ENCODE measurements at regions not wholly inside any gene's neighbourhood (a gene's known extent, or its start where the extent isn't known, plus 50 kb on each side); places are given as distances from the start of the nearest gene placed in this dataset.

DNA sequence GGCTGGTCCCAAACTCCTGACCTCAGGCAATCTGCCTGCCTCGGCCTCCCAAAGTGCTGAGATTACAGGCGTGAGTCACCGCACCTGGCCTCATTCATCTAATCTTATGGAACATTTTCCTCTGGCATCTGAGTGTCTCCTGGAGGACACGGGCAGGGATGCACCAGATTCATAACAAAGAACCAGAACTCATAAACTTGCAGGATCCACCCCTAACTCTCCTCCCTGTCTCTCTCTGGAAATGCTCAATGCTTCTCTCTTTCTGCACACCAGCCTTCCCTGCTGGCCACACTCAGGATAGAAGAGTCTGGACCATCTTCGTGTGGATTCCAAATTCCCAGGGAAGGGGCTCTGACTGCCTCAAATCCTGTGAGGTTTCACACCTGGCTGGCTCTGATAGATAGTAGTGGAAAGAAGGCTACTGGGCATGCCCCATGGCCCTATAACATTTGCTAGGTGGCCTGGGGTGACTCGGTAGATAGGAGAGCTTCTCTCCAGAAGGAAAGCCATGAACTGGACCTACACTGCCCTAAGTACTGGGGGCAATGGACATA lies 483.2 kb upstream of the GYPC start:
- no peak for TF ChIP-seq POLR2AphosphoS5 (IDR thresholded peaks at IDR 0.05; ENCODE audit: insufficient read depth in 1 of 2, low read depth in 1 of 2)
- TF ChIP-seq, protein P1, sequence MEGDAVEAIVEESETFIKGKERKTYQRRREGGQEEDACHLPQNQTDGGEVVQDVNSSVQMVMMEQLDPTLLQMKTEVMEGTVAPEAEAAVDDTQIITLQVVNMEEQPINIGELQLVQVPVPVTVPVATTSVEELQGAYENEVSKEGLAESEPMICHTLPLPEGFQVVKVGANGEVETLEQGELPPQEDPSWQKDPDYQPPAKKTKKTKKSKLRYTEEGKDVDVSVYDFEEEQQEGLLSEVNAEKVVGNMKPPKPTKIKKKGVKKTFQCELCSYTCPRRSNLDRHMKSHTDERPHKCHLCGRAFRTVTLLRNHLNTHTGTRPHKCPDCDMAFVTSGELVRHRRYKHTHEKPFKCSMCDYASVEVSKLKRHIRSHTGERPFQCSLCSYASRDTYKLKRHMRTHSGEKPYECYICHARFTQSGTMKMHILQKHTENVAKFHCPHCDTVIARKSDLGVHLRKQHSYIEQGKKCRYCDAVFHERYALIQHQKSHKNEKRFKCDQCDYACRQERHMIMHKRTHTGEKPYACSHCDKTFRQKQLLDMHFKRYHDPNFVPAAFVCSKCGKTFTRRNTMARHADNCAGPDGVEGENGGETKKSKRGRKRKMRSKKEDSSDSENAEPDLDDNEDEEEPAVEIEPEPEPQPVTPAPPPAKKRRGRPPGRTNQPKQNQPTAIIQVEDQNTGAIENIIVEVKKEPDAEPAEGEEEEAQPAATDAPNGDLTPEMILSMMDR (IDR thresholded peaks at IDR 0.05), result no peak
- no peak for TF ChIP-seq POLR2A (IDR thresholded peaks at IDR 0.05)
- Histone ChIP-seq H3K4me1 (no peaks in the 10 kb centered on the region), H3K36me3 (no peaks in the 10 kb centered on the region), H3K4me3 (no peak overlapping the region), H3K27ac (no peak overlapping the region), H3K9me3 (no peaks in the 10 kb centered on the region), H3K27me3 (no peaks in the 10 kb centered on the region)
- no peak for DNase-seq (ENCODE audit: extremely low spot score in 2 of 2)
- intact Hi-C loops (cut with DNase I), result no loop called here

DNA sequence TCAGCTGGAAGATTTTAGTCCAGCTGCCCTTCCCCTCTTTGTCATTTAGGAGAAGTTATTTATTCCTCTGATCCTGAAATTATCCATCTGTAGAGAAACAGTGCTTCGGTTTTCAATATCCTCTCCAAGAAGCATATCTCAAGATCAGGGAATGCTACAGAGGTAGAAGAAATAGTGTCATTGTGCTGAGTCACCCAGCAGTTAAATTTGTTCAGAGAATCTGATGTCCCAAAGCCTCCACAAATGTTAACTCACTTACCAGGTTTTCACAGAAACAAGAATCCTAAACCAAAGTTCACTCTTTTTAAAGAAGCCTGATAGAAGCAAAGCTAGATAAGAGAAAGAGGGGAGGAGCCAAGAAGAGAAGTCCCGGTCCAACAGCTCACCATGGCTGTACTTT lies 480.7 kb upstream of the GYPC start:
- TF ChIP-seq POLR2AphosphoS5 (IDR thresholded peaks at IDR 0.05; ENCODE audit: insufficient read depth in 1 of 2, low read depth in 1 of 2), result no peak
- TF ChIP-seq, protein P1 (IDR thresholded peaks at IDR 0.05), result no peak
- no peak for TF ChIP-seq POLR2A (IDR thresholded peaks at IDR 0.05)
- H3K4me1 ChIP-seq, result no peaks in the 10 kb centered on the region
- no peak for DNase-seq (ENCODE audit: extremely low spot score in 2 of 2)

DNA sequence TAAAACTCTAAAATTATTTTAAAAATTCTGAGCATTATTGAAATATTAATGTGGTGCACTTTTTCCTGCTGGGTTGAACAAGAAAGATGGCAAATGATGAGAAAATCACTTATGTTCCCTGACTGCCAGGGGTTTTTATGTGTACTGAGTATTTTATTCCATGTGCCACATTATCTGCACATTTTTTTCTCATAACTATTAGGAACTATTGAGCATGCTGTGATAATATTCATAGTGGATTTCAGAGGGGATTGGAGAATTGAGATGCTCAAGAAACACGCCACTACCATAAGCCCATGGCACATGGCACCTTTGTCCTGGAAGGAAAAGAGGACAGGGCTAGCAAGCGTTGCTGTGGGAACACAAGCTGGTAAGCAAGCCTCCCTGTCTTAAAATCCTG lies 478.5 kb upstream of the GYPC start:
- Histone ChIP-seq H3K27ac (no peak overlapping the region), H3K27me3 (no peaks in the 10 kb centered on the region), H3K4me1 (no peaks in the 10 kb centered on the region), H3K36me3 (no peaks in the 10 kb centered on the region), H3K4me3 (no peak overlapping the region), H3K9me3 (no peaks in the 10 kb centered on the region)
- no peak for DNase-seq (ENCODE audit: extremely low spot score in 2 of 2)
- intact Hi-C loops (cut with DNase I), result no loop called here
- TF ChIP-seq, protein P1 (IDR thresholded peaks at IDR 0.05), result no peak
- TF ChIP-seq POLR2AphosphoS5 (IDR thresholded peaks at IDR 0.05; ENCODE audit: insufficient read depth in 1 of 2, low read depth in 1 of 2), result no peak
- no peak for TF ChIP-seq POLR2A (IDR thresholded peaks at IDR 0.05)

More for the DNA sequence above, 480.7 kb upstream of the GYPC start:
- intact Hi-C loops (cut with DNase I), result no loop called here
- H3K36me3 ChIP-seq, result no peaks in the 10 kb centered on the region
- no peak overlapping the region for H3K4me3 ChIP-seq
- no peaks in the 10 kb centered on the region for H3K9me3 ChIP-seq
- no peak overlapping the region for H3K27ac ChIP-seq
- no peaks in the 10 kb centered on the region for H3K27me3 ChIP-seq

DNA sequence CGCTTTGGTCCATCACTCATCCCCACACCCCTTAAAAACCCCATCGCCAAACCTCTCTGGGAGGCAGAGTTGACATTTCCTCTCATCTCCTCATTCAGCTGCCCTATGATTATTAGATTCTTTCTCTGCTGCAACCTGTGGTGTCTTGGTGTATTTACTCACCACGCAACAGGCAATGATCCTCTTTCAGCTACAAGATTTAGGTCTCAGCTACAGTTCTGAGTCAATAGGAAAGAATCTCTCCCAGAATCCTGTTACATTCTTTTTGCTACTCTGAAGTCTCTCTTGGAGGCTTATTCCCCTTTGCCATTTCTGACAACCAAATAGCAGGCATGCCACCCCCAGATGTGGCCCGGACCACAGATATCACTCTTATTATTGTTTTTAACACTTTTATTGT lies 468.3 kb upstream of the GYPC start:
- intact Hi-C loops (cut with DNase I), result no loop called here
- no peak for TF ChIP-seq POLR2A (IDR thresholded peaks at IDR 0.05)
- no peak for TF ChIP-seq POLR2AphosphoS5 (IDR thresholded peaks at IDR 0.05; ENCODE audit: insufficient read depth in 1 of 2, low read depth in 1 of 2)
- TF ChIP-seq, protein P1 (IDR thresholded peaks at IDR 0.05), result no peak
- H3K27ac ChIP-seq, result no peak overlapping the region
- H3K4me1 ChIP-seq, result no peaks in the 10 kb centered on the region
- no peaks in the 10 kb centered on the region for H3K27me3 ChIP-seq
- H3K36me3 ChIP-seq, result no peaks in the 10 kb centered on the region
- no peak for DNase-seq (ENCODE audit: extremely low spot score in 2 of 2)
- no peak overlapping the region for H3K4me3 ChIP-seq
- H3K9me3 ChIP-seq, result no peaks in the 10 kb centered on the region

DNA sequence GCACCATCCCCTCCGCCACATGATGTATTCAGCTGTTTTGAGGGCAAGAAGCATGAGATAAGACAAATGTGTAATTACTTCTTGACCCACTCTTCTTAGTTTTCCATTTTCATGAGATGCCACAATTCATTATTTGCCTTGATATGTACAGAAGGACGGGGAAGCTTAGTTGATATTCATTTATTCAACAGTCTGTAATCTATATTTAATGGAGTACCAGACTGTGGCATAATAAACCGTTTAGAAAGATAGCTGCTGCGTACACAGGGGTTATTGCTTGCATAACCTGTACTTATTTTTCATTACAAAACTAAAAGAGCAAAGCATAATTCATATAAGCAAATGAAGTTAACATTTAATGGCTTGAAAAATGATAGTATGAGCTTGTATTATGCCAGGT lies 466.4 kb upstream of the GYPC start:
- Histone ChIP-seq H3K9me3 (no peaks in the 10 kb centered on the region), H3K4me1 (no peaks in the 10 kb centered on the region), H3K27ac (no peak overlapping the region), H3K27me3 (no peaks in the 10 kb centered on the region), H3K36me3 (no peaks in the 10 kb centered on the region), H3K4me3 (no peak overlapping the region)
- DNase-seq (ENCODE audit: extremely low spot score in 2 of 2), result no peak
- no peak for TF ChIP-seq POLR2AphosphoS5 (IDR thresholded peaks at IDR 0.05; ENCODE audit: insufficient read depth in 1 of 2, low read depth in 1 of 2)
- TF ChIP-seq, protein P1 (IDR thresholded peaks at IDR 0.05), result no peak
- no peak for TF ChIP-seq POLR2A (IDR thresholded peaks at IDR 0.05)
- intact Hi-C loops (cut with DNase I), result no loop called here
